CD4-positive, alpha-beta memory T cell (primary cell): ENCODE measurements at regions not wholly inside any gene's neighbourhood (a gene's known extent, or its start where the extent isn't known, plus 50 kb on each side); places are given as distances from the start of the nearest gene placed in this dataset.

ENCODE experiments used
- CTCF ChIA-PET: fragments of 350-600 bp; sonication (Branson Sonifier 250); formaldehyde crosslinking; loops from one replicate; lab custom pipeline; 2021; ENCODE audit warnings: inconsistent platforms; ENCODE audit not compliant: partially characterized antibody; lab: Charles Lee
- POLR2A ChIA-PET: fragments of 350-600 bp; sonication (Branson Sonifier 250); formaldehyde crosslinking; loops from one replicate; lab custom pipeline; 2021; ENCODE audit not compliant: partially characterized antibody; lab: Charles Lee
- DNase-seq, 5 donors: peaks; one replicate each; pipeline versions ENCODE4 v3.0.0 to v3.0.0-alpha.2; 2020 to 2022; ENCODE audit warnings: mixed read lengths in 1 of 5
- H3K27ac ChIP-seq: one replicate; pipeline ENCODE4 v1.7.0; 2013; ENCODE audit warnings: low read depth, low read length
- H3K27me3 ChIP-seq: 2 replicates; pipeline ENCODE4 v1.7.0; 2013; ENCODE audit warnings: mild to moderate bottlenecking, low read length, moderate library complexity; ENCODE audit not compliant: insufficient read depth
- H3K36me3 ChIP-seq: 2 replicates; pipeline ENCODE4 v1.7.0; 2013; ENCODE audit warnings: mild to moderate bottlenecking, low read length, moderate library complexity; ENCODE audit not compliant: insufficient read depth
- H3K4me1 ChIP-seq: 2 replicates; pipeline ENCODE4 v1.7.0; 2013; ENCODE audit warnings: mild to moderate bottlenecking, low read length, moderate library complexity; ENCODE audit not compliant: insufficient read depth
- H3K4me3 ChIP-seq, 2 donors: one replicate each; pipeline ENCODE4 v1.7.0; 2013; ENCODE audit warnings: low read length in 2 of 2, mild to moderate bottlenecking in 1 of 2
- H3K9me3 ChIP-seq, 2 donors: one replicate each; pipeline ENCODE4 v1.7.0; 2013; ENCODE audit warnings: low read length in 2 of 2, control low read depth in 1 of 2; ENCODE audit not compliant: control insufficient read depth in 1 of 2
- H3K27ac Mint-ChIP-seq, 7 donors: one replicate each; pipeline ENCODE4 v1.8.0; 2020 to 2021; ENCODE audit warnings: mixed read lengths in 7 of 7, mild to moderate bottlenecking in 6 of 7, inconsistent platforms in 3 of 7, moderate library complexity in 3 of 7
- H3K27me3 Mint-ChIP-seq, 2 donors: one replicate each; pipeline ENCODE4 v1.8.0; 2020 to 2021; ENCODE audit warnings: mixed read lengths in 2 of 2
- H3K36me3 Mint-ChIP-seq, 2 donors: one replicate each; pipeline ENCODE4 v1.8.0; 2020 to 2021; ENCODE audit warnings: mixed read lengths in 2 of 2, inconsistent platforms in 1 of 2, mild to moderate bottlenecking in 1 of 2
- H3K4me1 Mint-ChIP-seq, 4 donors: one replicate each; pipeline ENCODE4 v1.8.0; 2020 to 2021; ENCODE audit warnings: mixed read lengths in 4 of 4, mild to moderate bottlenecking in 1 of 4
- H3K4me3 Mint-ChIP-seq, 8 donors: one replicate each; pipeline ENCODE4 v1.8.0; 2020 to 2021; ENCODE audit warnings: mixed read lengths in 8 of 8, mild to moderate bottlenecking in 7 of 8, moderate library complexity in 6 of 8, inconsistent platforms in 3 of 8
- H3K9me3 Mint-ChIP-seq, 8 donors: one replicate each; pipeline ENCODE4 v1.8.0; 2020 to 2021; ENCODE audit warnings: mixed read lengths in 8 of 8, mild to moderate bottlenecking in 5 of 8, inconsistent platforms in 3 of 8, moderate library complexity in 1 of 8
- intact Hi-C: fragments of 100-400 bp; cut with micrococcal nuclease; formaldehyde crosslinking; loops from one replicate; pipeline ENCODE4 v1.15.1; 2023

- peaks cover 0 to 1% (median 0%) of the 10 kb centered on the region in 8 donors for H3K9me3 Mint-ChIP-seq
- POLR2A ChIA-PET = no interaction called here
- intact Hi-C loops = no loop called here
- H3K9me3 ChIP-seq = no peaks in the 10 kb centered on the region
- H3K27ac ChIP-seq = no peak overlapping the region
- peaks cover 2 to 3% of the 10 kb centered on the region in 2 donors for H3K27me3 Mint-ChIP-seq
- H3K4me3 ChIP-seq = no peak overlapping the region
- H3K36me3 Mint-ChIP-seq = no peaks in the 10 kb centered on the region
- no peaks in the 10 kb centered on the region for H3K4me1 ChIP-seq
- H3K36me3 ChIP-seq = no peaks in the 10 kb centered on the region
- no peak for DNase-seq
- no peaks in the 10 kb centered on the region for H3K4me1 Mint-ChIP-seq
- no peak overlapping the region for H3K27ac Mint-ChIP-seq
- H3K27me3 ChIP-seq = no peaks in the 10 kb centered on the region
- H3K4me3 Mint-ChIP-seq = no peak overlapping the region
- CTCF ChIA-PET = no interaction called here
Measured at GRCh38 chr6:119565893-119566292, 216.3 kb upstream of the MAN1A1 start.

- H3K4me3 Mint-ChIP-seq = no peak overlapping the region
Measured at GRCh38 chr6:119562168-119562567, 212.6 kb upstream of the MAN1A1 start.

GRCh38 chr6:119559586-119559985 is 210.0 kb upstream of the MAN1A1 start:
- ChIA-PET CTCF (no interaction called here), POLR2A (no interaction called here)
- no peak for DNase-seq
- Histone ChIP-seq H3K27ac (no peak overlapping the region), H3K36me3 (no peaks in the 10 kb centered on the region), H3K4me1 (no peaks in the 10 kb centered on the region), H3K4me3 (no peak overlapping the region), H3K27me3 (no peaks in the 10 kb centered on the region), H3K9me3 (no peaks in the 10 kb centered on the region)
- Mint-ChIP-seq H3K36me3 (no peaks in the 10 kb centered on the region), H3K4me1 (no peaks in the 10 kb centered on the region), H3K4me3 (no peak overlapping the region), H3K27ac (no peak overlapping the region), H3K27me3 (no peaks in the 10 kb centered on the region), H3K9me3 (peaks cover 0 to 2% (median 0%) of the 10 kb centered on the region in 8 donors)
- intact Hi-C loops = no loop called here

More at GRCh38 chr6:119562168-119562567, 212.6 kb upstream of the MAN1A1 start:
- H3K36me3 Mint-ChIP-seq = no peaks in the 10 kb centered on the region
- no peak overlapping the region for H3K4me3 ChIP-seq
- no peak overlapping the region for H3K27ac ChIP-seq
- no peaks in the 10 kb centered on the region for H3K4me1 ChIP-seq
- H3K27me3 Mint-ChIP-seq = no peaks in the 10 kb centered on the region
- no peaks in the 10 kb centered on the region for H3K36me3 ChIP-seq
- CTCF ChIA-PET = no interaction called here
- H3K27me3 ChIP-seq = no peaks in the 10 kb centered on the region
- no peaks in the 10 kb centered on the region for H3K9me3 ChIP-seq
- DNase-seq = no peak
- no peaks in the 10 kb centered on the region for H3K4me1 Mint-ChIP-seq
- intact Hi-C loops = no loop called here
- H3K9me3 Mint-ChIP-seq = peaks cover 0 to 1% (median 0%) of the 10 kb centered on the region in 8 donors
- H3K27ac Mint-ChIP-seq = no peak overlapping the region
- POLR2A ChIA-PET = no interaction called here

- ChIA-PET POLR2A (no interaction called here), CTCF (no interaction called here)
- no peaks in the 10 kb centered on the region for H3K36me3 Mint-ChIP-seq
Measured at GRCh38 chr6:119557239-119557638, 207.7 kb upstream of the MAN1A1 start.

GRCh38 chr6:119552021-119552420 is 202.5 kb upstream of the MAN1A1 start:
- no peak overlapping the region for H3K27ac ChIP-seq

More at GRCh38 chr6:119557239-119557638, 207.7 kb upstream of the MAN1A1 start:
- no peaks in the 10 kb centered on the region for H3K36me3 ChIP-seq
- no peaks in the 10 kb centered on the region for H3K4me1 Mint-ChIP-seq
- no peaks in the 10 kb centered on the region for H3K4me1 ChIP-seq
- H3K9me3 Mint-ChIP-seq = peaks cover 0 to 8% (median 4%) of the 10 kb centered on the region in 8 donors
- H3K27me3 ChIP-seq = no peaks in the 10 kb centered on the region
- no peak overlapping the region for H3K27ac Mint-ChIP-seq
- intact Hi-C loops = no loop called here
- H3K4me3 ChIP-seq = no peak overlapping the region
- H3K27me3 Mint-ChIP-seq = no peaks in the 10 kb centered on the region
- H3K4me3 Mint-ChIP-seq = no peak overlapping the region
- H3K9me3 ChIP-seq = no peaks in the 10 kb centered on the region
- no peak overlapping the region for H3K27ac ChIP-seq
- DNase-seq = no peak

GRCh38 chr6:119547024-119547423 is 197.5 kb upstream of the MAN1A1 start:
- peaks cover 1 to 2% of the 10 kb centered on the region in 2 donors for H3K27me3 Mint-ChIP-seq
- DNase-seq = no peak
- intact Hi-C loops = no loop called here

More at GRCh38 chr6:119552021-119552420, 202.5 kb upstream of the MAN1A1 start:
- Mint-ChIP-seq H3K9me3 (peaks cover 0 to 7% (median 4%) of the 10 kb centered on the region in 8 donors), H3K4me1 (no peaks in the 10 kb centered on the region), H3K27me3 (peaks cover 0 to 2% of the 10 kb centered on the region in 2 donors), H3K4me3 (no peak overlapping the region), H3K27ac (no peak overlapping the region), H3K36me3 (no peaks in the 10 kb centered on the region)
- intact Hi-C loops = no loop called here
- no peak for DNase-seq
- Histone ChIP-seq H3K4me1 (no peaks in the 10 kb centered on the region), H3K27me3 (no peaks in the 10 kb centered on the region), H3K36me3 (no peaks in the 10 kb centered on the region), H3K9me3 (no peaks in the 10 kb centered on the region), H3K4me3 (no peak overlapping the region)
- POLR2A ChIA-PET = no interaction called here
- CTCF ChIA-PET = no interaction called here

GRCh38 chr6:119545245-119545644 is 195.7 kb upstream of the MAN1A1 start:
- CTCF ChIA-PET = no interaction called here
- DNase-seq = no peak
- H3K4me3 Mint-ChIP-seq = no peak overlapping the region
- H3K4me1 ChIP-seq = no peaks in the 10 kb centered on the region
- no peaks in the 10 kb centered on the region for H3K27me3 ChIP-seq
- no peaks in the 10 kb centered on the region for H3K36me3 Mint-ChIP-seq
- intact Hi-C loops = no loop called here
- no peak overlapping the region for H3K27ac ChIP-seq
- no peaks in the 10 kb centered on the region for H3K9me3 Mint-ChIP-seq
- POLR2A ChIA-PET = no interaction called here
- no peaks in the 10 kb centered on the region for H3K36me3 ChIP-seq
- H3K4me1 Mint-ChIP-seq = no peaks in the 10 kb centered on the region
- H3K9me3 ChIP-seq = no peaks in the 10 kb centered on the region
- H3K4me3 ChIP-seq = no peak overlapping the region
- no peak overlapping the region for H3K27ac Mint-ChIP-seq
- peaks cover 0 to 1% of the 10 kb centered on the region in 2 donors for H3K27me3 Mint-ChIP-seq

More at GRCh38 chr6:119547024-119547423, 197.5 kb upstream of the MAN1A1 start:
- H3K4me1 ChIP-seq = no peaks in the 10 kb centered on the region
- no peaks in the 10 kb centered on the region for H3K36me3 ChIP-seq
- no peaks in the 10 kb centered on the region for H3K9me3 Mint-ChIP-seq
- H3K27me3 ChIP-seq = no peaks in the 10 kb centered on the region
- no peaks in the 10 kb centered on the region for H3K9me3 ChIP-seq
- no peak overlapping the region for H3K27ac Mint-ChIP-seq
- H3K4me3 ChIP-seq = no peak overlapping the region
- POLR2A ChIA-PET = no interaction called here
- H3K4me1 Mint-ChIP-seq = no peaks in the 10 kb centered on the region
- H3K27ac ChIP-seq = no peak overlapping the region
- CTCF ChIA-PET = no interaction called here
- H3K36me3 Mint-ChIP-seq = no peaks in the 10 kb centered on the region
- no peak overlapping the region for H3K4me3 Mint-ChIP-seq
